Osteoblast (primary cell): ENCODE measurements at regions not wholly inside any gene's neighbourhood (a gene's known extent, or its start where the extent isn't known, plus 50 kb on each side); places are given as distances from the start of the nearest gene placed in this dataset.

Source experiments
- DNase-seq: peaks from one replicate; pipeline ENCODE4 v3.0.0; 2011; ENCODE audit warnings: low spot score, mixed read lengths; ENCODE audit not compliant: insufficient read length; ENCODE audit errors: missing footprints
- H2AFZ ChIP-seq: 2 replicates; pipeline ENCODE4 v1.6.0; 2011; ENCODE audit warnings: mild to moderate bottlenecking, low read length
- H3K27ac ChIP-seq: 2 replicates; pipeline ENCODE4 v1.5.1; 2011; ENCODE audit warnings: mild to moderate bottlenecking, low read depth, low read length, moderate library complexity
- H3K27me3 ChIP-seq: 2 replicates; pipeline ENCODE4 v1.6.0; 2012; ENCODE audit warnings: mild to moderate bottlenecking, control low read depth, inconsistent platforms, low read length, moderate library complexity; ENCODE audit not compliant: insufficient read depth
- H3K36me3 ChIP-seq: 2 replicates; pipeline ENCODE4 v1.5.1; 2011; ENCODE audit warnings: mild to moderate bottlenecking, low read length, control low read depth, moderate library complexity; ENCODE audit not compliant: insufficient read depth
- H3K4me1 ChIP-seq: 2 replicates; pipeline ENCODE4 v1.5.1; 2011; ENCODE audit warnings: mild to moderate bottlenecking, low read length, control low read depth, moderate library complexity; ENCODE audit not compliant: insufficient read depth
- H3K4me2 ChIP-seq: 2 replicates; pipeline ENCODE4 v1.6.0; 2011; ENCODE audit warnings: mild to moderate bottlenecking, low read length; ENCODE audit not compliant: insufficient read depth
- H3K4me3 ChIP-seq: fragments of 200-600 bp; sonication (generic); 3 replicates; pipeline ENCODE4 v1.5.1; 2012; ENCODE audit warnings: mild to moderate bottlenecking, low read length, inconsistent platforms; ENCODE audit not compliant: insufficient read depth
- H3K79me2 ChIP-seq: 2 replicates; pipeline ENCODE4 v1.6.0; 2012; ENCODE audit warnings: mild to moderate bottlenecking, low read length, control low read depth, inconsistent platforms; ENCODE audit not compliant: insufficient read depth
- H3K9me3 ChIP-seq: 2 replicates; pipeline ENCODE4 v1.5.1; 2011; ENCODE audit warnings: low read depth, low read length, control low read depth
- H4K20me1 ChIP-seq: 2 replicates; pipeline ENCODE4 v1.6.0; 2012; ENCODE audit warnings: mild to moderate bottlenecking, low read length, control low read depth; ENCODE audit not compliant: insufficient read depth
- TF ChIP-seq, protein P1 (sequence below): IDR thresholded peaks from 2 replicates; pipeline ENCODE4 v1.5.1; 2011; ENCODE audit warnings: mild to moderate bottlenecking, low read depth, low read length, moderate library complexity; ENCODE audit errors: extremely low read depth

DNA sequence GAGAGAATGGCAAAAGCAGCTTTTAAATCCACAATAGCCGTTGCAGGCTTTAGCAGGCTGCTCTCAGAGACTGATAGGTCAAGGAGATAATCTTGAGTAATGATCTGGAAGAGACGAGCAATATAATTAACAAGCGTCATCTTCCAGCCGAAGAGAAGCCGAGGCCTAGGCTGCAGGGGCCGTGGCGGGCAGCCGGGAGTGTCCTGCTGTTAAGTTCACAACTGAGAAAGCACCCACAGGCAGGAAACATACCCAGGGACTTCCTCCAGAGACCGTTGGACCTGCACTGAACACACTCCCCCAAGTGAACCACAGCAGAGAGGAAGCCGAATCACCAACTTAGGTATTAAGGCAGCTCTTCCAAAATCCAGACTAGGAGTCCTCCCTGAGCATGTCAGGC, 182.3 kb downstream of the IRX2 start:
- no peaks in the 10 kb centered on the region for H3K4me1 ChIP-seq
- no peaks in the 10 kb centered on the region for H4K20me1 ChIP-seq
- no peak overlapping the region for H2AFZ ChIP-seq
- no peak for DNase-seq
- H3K9me3 ChIP-seq = no peaks in the 10 kb centered on the region
- TF ChIP-seq, protein P1, sequence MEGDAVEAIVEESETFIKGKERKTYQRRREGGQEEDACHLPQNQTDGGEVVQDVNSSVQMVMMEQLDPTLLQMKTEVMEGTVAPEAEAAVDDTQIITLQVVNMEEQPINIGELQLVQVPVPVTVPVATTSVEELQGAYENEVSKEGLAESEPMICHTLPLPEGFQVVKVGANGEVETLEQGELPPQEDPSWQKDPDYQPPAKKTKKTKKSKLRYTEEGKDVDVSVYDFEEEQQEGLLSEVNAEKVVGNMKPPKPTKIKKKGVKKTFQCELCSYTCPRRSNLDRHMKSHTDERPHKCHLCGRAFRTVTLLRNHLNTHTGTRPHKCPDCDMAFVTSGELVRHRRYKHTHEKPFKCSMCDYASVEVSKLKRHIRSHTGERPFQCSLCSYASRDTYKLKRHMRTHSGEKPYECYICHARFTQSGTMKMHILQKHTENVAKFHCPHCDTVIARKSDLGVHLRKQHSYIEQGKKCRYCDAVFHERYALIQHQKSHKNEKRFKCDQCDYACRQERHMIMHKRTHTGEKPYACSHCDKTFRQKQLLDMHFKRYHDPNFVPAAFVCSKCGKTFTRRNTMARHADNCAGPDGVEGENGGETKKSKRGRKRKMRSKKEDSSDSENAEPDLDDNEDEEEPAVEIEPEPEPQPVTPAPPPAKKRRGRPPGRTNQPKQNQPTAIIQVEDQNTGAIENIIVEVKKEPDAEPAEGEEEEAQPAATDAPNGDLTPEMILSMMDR = no peak
- H3K4me3 ChIP-seq = no peak overlapping the region
- no peak overlapping the region for H3K4me2 ChIP-seq
- H3K79me2 ChIP-seq = no peaks in the 10 kb centered on the region
- H3K27me3 ChIP-seq = no peaks in the 10 kb centered on the region
- no peak overlapping the region for H3K27ac ChIP-seq
- H3K36me3 ChIP-seq = no peaks in the 10 kb centered on the region

DNA sequence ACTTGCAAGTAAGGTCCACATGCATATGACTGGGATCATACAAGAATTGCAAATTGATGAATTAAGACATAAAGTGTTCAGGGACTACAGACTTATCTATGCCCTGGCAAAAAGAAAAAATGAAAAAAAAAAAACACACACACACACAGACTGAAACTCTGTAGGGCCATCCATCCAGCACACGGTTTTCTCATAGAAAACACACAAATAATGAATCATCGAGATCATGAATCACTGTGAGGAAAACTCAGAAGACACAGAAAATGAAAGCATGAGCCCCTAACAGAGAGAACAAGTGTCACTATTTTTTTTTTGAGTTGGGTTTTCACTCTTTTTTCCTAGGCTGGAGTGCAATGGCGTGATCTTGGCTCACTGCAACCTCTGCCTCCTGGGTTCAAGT, 185.2 kb downstream of the IRX2 start:
- H3K79me2 ChIP-seq = no peaks in the 10 kb centered on the region
- H3K27ac ChIP-seq = no peak overlapping the region
- no peak overlapping the region for H2AFZ ChIP-seq
- H3K27me3 ChIP-seq = no peaks in the 10 kb centered on the region
- DNase-seq = no peak
- H3K9me3 ChIP-seq = no peaks in the 10 kb centered on the region
- H3K4me1 ChIP-seq = no peaks in the 10 kb centered on the region
- TF ChIP-seq, protein P1 = no peak
- no peaks in the 10 kb centered on the region for H3K36me3 ChIP-seq
- H3K4me3 ChIP-seq = no peak overlapping the region
- no peak overlapping the region for H3K4me2 ChIP-seq
- H4K20me1 ChIP-seq = no peaks in the 10 kb centered on the region

DNA sequence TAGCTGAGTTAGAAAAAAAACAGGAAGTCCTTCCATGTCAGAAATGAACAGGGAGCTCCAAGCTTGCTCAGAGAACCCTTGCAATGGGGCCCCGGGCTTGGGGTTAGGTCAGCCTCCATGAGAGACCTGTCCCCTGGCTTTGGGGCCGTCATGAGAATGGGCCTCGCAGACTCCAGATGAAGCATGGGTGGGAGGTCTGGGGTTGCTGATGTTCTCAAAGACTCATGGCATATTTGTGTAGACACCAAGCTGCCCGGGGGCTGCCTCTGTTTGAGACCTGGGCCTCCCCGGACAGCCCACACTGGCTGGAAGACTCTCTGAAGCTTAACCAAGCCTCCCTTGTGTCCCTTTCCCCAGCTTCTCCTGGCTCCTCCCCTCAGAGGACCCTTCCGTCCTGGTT, 186.3 kb downstream of the IRX2 start:
- Histone ChIP-seq H3K4me3 (no peak overlapping the region), H3K27me3 (no peaks in the 10 kb centered on the region), H3K27ac (no peak overlapping the region), H2AFZ (no peak overlapping the region), H3K36me3 (no peaks in the 10 kb centered on the region), H3K79me2 (no peaks in the 10 kb centered on the region), H4K20me1 (no peaks in the 10 kb centered on the region), H3K4me2 (no peak overlapping the region), H3K4me1 (no peaks in the 10 kb centered on the region), H3K9me3 (peaks cover 2% of the 10 kb centered on the region)
- no peak for DNase-seq
- TF ChIP-seq, protein P1 = no peak

DNA sequence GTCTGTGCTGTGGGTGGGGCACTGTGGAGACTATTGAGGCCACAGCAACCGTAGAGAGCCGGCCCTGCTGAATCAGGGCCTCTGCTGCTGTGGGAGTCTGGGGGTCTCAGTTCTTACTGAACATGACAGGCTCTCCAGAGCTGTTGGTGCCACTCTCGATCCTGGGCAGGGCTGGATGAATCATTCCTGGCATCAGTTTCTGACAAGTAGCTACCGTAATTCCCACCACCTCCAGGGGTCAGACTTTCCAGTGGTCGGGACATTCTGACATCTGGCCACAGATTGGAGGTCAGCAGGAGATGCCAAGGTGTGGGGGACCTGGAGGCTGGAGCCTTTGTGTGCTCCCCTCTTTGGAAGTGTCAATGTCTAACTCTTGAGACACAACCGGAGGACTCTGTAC, 188.4 kb downstream of the IRX2 start:
- no peaks in the 10 kb centered on the region for H3K36me3 ChIP-seq
- H3K4me3 ChIP-seq = no peak overlapping the region
- H3K4me2 ChIP-seq = no peak overlapping the region
- no peak overlapping the region for H3K27ac ChIP-seq
- no peaks in the 10 kb centered on the region for H3K79me2 ChIP-seq
- H3K27me3 ChIP-seq = no peaks in the 10 kb centered on the region
- peaks cover 2% of the 10 kb centered on the region for H3K9me3 ChIP-seq
- H4K20me1 ChIP-seq = no peaks in the 10 kb centered on the region
- TF ChIP-seq, protein P1 = no peak
- DNase-seq = no peak
- no peaks in the 10 kb centered on the region for H3K4me1 ChIP-seq
- H2AFZ ChIP-seq = no peak overlapping the region
